ENCODE measurements at regions not wholly inside any gene's neighbourhood (a gene's known extent, or its start where the extent isn't known, plus 50 kb on each side); places are given as distances from the start of the nearest gene placed in this dataset.

GRCh38 chr2:118301248-118301647, 213.0 kb downstream of the INSIG2 start:
- Histone ChIP-seq H3K4me1 (ENCODE audit: control insufficient read depth in 4 of 4, insufficient read depth in 4 of 4, low read length in 3 of 4) (no peaks in the 10 kb centered on the region), H3K9me3 (ENCODE audit: control insufficient read depth in 4 of 4, low read length in 3 of 4) (no peaks in the 10 kb centered on the region), H3K4me3 (ENCODE audit: low read depth in 1 of 3, low read length in 3 of 3) (no peak overlapping the region), H3K36me3 (ENCODE audit: control insufficient read depth in 4 of 4, insufficient read depth in 3 of 4, low read depth in 1 of 4, low read length in 3 of 4) (no peaks in the 10 kb centered on the region), H3K9ac (ENCODE audit: low read depth in 1 of 2, low read length in 2 of 2) (no peak overlapping the region), H3K27ac (ENCODE audit: low read depth in 1 of 2, low read length in 2 of 2) (no peak overlapping the region), H3K27me3 (ENCODE audit: control insufficient read depth in 4 of 4, insufficient read depth in 4 of 4, low read length in 3 of 4) (no peaks in the 10 kb centered on the region)
- TF ChIP-seq TAF1 (conservative IDR thresholded peaks at IDR 0.05): no peak
- no peak for TF ChIP-seq HNF4G (IDR thresholded peaks at IDR 0.05)
- TF ChIP-seq EGR1 (IDR thresholded peaks at IDR 0.05; ENCODE audit: low read depth in 2 of 2): no peak
- no peak for TF ChIP-seq FOXA2 (IDR thresholded peaks at IDR 0.05)
- TF ChIP-seq FOXA1 (IDR thresholded peaks at IDR 0.05): no peak
- no peak for TF ChIP-seq GABPA (IDR thresholded peaks at IDR 0.05 in 1 of 2, conservative IDR thresholded peaks at IDR 0.05 in 1 of 2)
- TF ChIP-seq NR2F2 (IDR thresholded peaks at IDR 0.05): no peak
- TF ChIP-seq JUND (IDR thresholded peaks at IDR 0.05): no peak
- no peak for TF ChIP-seq MAX (IDR thresholded peaks at IDR 0.05)
- no peak for TF ChIP-seq YY1 (IDR thresholded peaks at IDR 0.05)
- TF ChIP-seq ZBTB33 (IDR thresholded peaks at IDR 0.05): no peak
- TF ChIP-seq SP1 (IDR thresholded peaks at IDR 0.05): no peak
- no peak for TF ChIP-seq REST (IDR thresholded peaks at IDR 0.05)
- no peak for DNase-seq (ENCODE audit: low spot score)

GRCh38 chr2:118300832-118301231, 212.6 kb downstream of the INSIG2 start:
- H3K9ac ChIP-seq (ENCODE audit: low read depth in 1 of 2, low read length in 2 of 2): no peak overlapping the region
- no peak overlapping the region for H3K27ac ChIP-seq (ENCODE audit: low read depth in 1 of 2, low read length in 2 of 2)
- H3K9me3 ChIP-seq (ENCODE audit: control insufficient read depth in 4 of 4, low read length in 3 of 4): no peaks in the 10 kb centered on the region
- TF ChIP-seq ZBTB33 (IDR thresholded peaks at IDR 0.05) (no peak), HNF4G (IDR thresholded peaks at IDR 0.05) (no peak), TAF1 (conservative IDR thresholded peaks at IDR 0.05) (no peak), RXRA (IDR thresholded peaks at IDR 0.05) (no peak), EGR1 (IDR thresholded peaks at IDR 0.05; ENCODE audit: low read depth in 2 of 2) (no peak), FOXA1 (IDR thresholded peaks at IDR 0.05) (no peak), FOXA2 (IDR thresholded peaks at IDR 0.05) (no peak), JUND (IDR thresholded peaks at IDR 0.05) (no peak), SP1 (IDR thresholded peaks at IDR 0.05) (no peak), HNF4A (conservative IDR thresholded peaks at IDR 0.05) (no peak), NR2F2 (IDR thresholded peaks at IDR 0.05) (no peak), RAD21 (IDR thresholded peaks at IDR 0.05) (no peak), REST (IDR thresholded peaks at IDR 0.05) (no peak), CTCF (IDR thresholded peaks at IDR 0.05; ENCODE audit: low read depth, low read length, missing input control) (no peak), MAX (IDR thresholded peaks at IDR 0.05) (no peak), ATF3 (IDR thresholded peaks at IDR 0.05) (no peak), YY1 (IDR thresholded peaks at IDR 0.05) (no peak)
- H3K4me1 ChIP-seq (ENCODE audit: control insufficient read depth in 4 of 4, insufficient read depth in 4 of 4, low read length in 3 of 4): no peaks in the 10 kb centered on the region
- no peaks in the 10 kb centered on the region for H3K27me3 ChIP-seq (ENCODE audit: control insufficient read depth in 4 of 4, insufficient read depth in 4 of 4, low read length in 3 of 4)
- H3K36me3 ChIP-seq (ENCODE audit: control insufficient read depth in 4 of 4, insufficient read depth in 3 of 4, low read depth in 1 of 4, low read length in 3 of 4): no peaks in the 10 kb centered on the region
- H3K4me3 ChIP-seq (ENCODE audit: low read depth in 1 of 3, low read length in 3 of 3): no peak overlapping the region
- DNase-seq (ENCODE audit: low spot score): no peak

Measured in liver (tissue), 7 donors.